ENCODE measurements at regions not wholly inside any gene's neighbourhood (a gene's known extent, or its start where the extent isn't known, plus 50 kb on each side); places are given as distances from the start of the nearest gene placed in this dataset.

GRCh38 chr10:121683366-121683765 is 85.1 kb upstream of the FGFR2 start:
- Histone ChIP-seq H3K79me2 (ENCODE audit: low read length) (no peaks in the 10 kb centered on the region), H3K27ac (ENCODE audit: low read length) (no peak overlapping the region), H3K4me3 (ENCODE audit: low read length) (no peak overlapping the region), H3K9ac (ENCODE audit: low read length) (no peak overlapping the region), H3K9me2 (replicated peaks; ENCODE audit: insufficient read depth, low read length) (no peaks in the 10 kb centered on the region), H4K20me1 (ENCODE audit: insufficient read depth, low read length) (no peaks in the 10 kb centered on the region), H3K36me3 (replicated peaks; ENCODE audit: insufficient read depth, low read length) (no peaks in the 10 kb centered on the region), H3K4me2 (ENCODE audit: low read depth, low read length) (no peak overlapping the region), H2AFZ (ENCODE audit: low read length) (no peak overlapping the region), H3F3A (ENCODE audit: insufficient read depth, low read length) (no peaks in the 10 kb centered on the region), H3K9me3 (replicated peaks; ENCODE audit: insufficient read depth, low read length) (no peaks in the 10 kb centered on the region), H3K27me3 (replicated peaks; ENCODE audit: insufficient read depth, low read length) (no peaks in the 10 kb centered on the region), H3K4me1 (ENCODE audit: low read length) (no peaks in the 10 kb centered on the region)
- DNase-seq: no peak
- no peak for TF ChIP-seq EZH2phosphoT487 (IDR thresholded peaks at IDR 0.05; ENCODE audit: low read length)
- TF ChIP-seq EZH2 (optimal IDR thresholded peaks at IDR 0.05; ENCODE audit: low read depth, low read length): no peak
- TF ChIP-seq CTCF (IDR thresholded peaks at IDR 0.05; ENCODE audit: low read length): no peak

- H3F3A ChIP-seq (ENCODE audit: insufficient read depth, low read length): no peaks in the 10 kb centered on the region
- no peak overlapping the region for H3K9ac ChIP-seq (ENCODE audit: low read length)
- H4K20me1 ChIP-seq (ENCODE audit: insufficient read depth, low read length): no peaks in the 10 kb centered on the region
- no peaks in the 10 kb centered on the region for H3K9me3 ChIP-seq (replicated peaks; ENCODE audit: insufficient read depth, low read length)
- no peaks in the 10 kb centered on the region for H3K79me2 ChIP-seq (ENCODE audit: low read length)
- H3K27ac ChIP-seq (ENCODE audit: low read length): no peak overlapping the region
- H3K4me2 ChIP-seq (ENCODE audit: low read depth, low read length): no peak overlapping the region
- no peak overlapping the region for H3K4me3 ChIP-seq (ENCODE audit: low read length)
- DNase-seq: no peak
- H3K36me3 ChIP-seq (replicated peaks; ENCODE audit: insufficient read depth, low read length): no peaks in the 10 kb centered on the region
- H3K9me2 ChIP-seq (replicated peaks; ENCODE audit: insufficient read depth, low read length): no peaks in the 10 kb centered on the region
- no peak overlapping the region for H2AFZ ChIP-seq (ENCODE audit: low read length)
- no peaks in the 10 kb centered on the region for H3K4me1 ChIP-seq (ENCODE audit: low read length)
- no peaks in the 10 kb centered on the region for H3K27me3 ChIP-seq (replicated peaks; ENCODE audit: insufficient read depth, low read length)
- TF ChIP-seq EZH2phosphoT487 (IDR thresholded peaks at IDR 0.05; ENCODE audit: low read length) (no peak), CTCF (IDR thresholded peaks at IDR 0.05; ENCODE audit: low read length) (no peak), EZH2 (optimal IDR thresholded peaks at IDR 0.05; ENCODE audit: low read depth, low read length) (no peak)
Observed at GRCh38 chr10:121681997-121682687, 83.9 kb upstream of the FGFR2 start.

- no peak overlapping the region for H2AFZ ChIP-seq (ENCODE audit: low read length)
- H3K27me3 ChIP-seq (replicated peaks; ENCODE audit: insufficient read depth, low read length): no peaks in the 10 kb centered on the region
- no peak overlapping the region for H3K9ac ChIP-seq (ENCODE audit: low read length)
- H3K36me3 ChIP-seq (replicated peaks; ENCODE audit: insufficient read depth, low read length): no peaks in the 10 kb centered on the region
- no peak for DNase-seq
- no peaks in the 10 kb centered on the region for H3F3A ChIP-seq (ENCODE audit: insufficient read depth, low read length)
- H3K79me2 ChIP-seq (ENCODE audit: low read length): no peaks in the 10 kb centered on the region
- no peaks in the 10 kb centered on the region for H3K9me3 ChIP-seq (replicated peaks; ENCODE audit: insufficient read depth, low read length)
- no peak overlapping the region for H3K4me2 ChIP-seq (ENCODE audit: low read depth, low read length)
- H3K27ac ChIP-seq (ENCODE audit: low read length): no peak overlapping the region
- no peaks in the 10 kb centered on the region for H3K9me2 ChIP-seq (replicated peaks; ENCODE audit: insufficient read depth, low read length)
- no peak overlapping the region for H3K4me3 ChIP-seq (ENCODE audit: low read length)
- H3K4me1 ChIP-seq (ENCODE audit: low read length): no peaks in the 10 kb centered on the region
- no peak for TF ChIP-seq EZH2phosphoT487 (IDR thresholded peaks at IDR 0.05; ENCODE audit: low read length)
- TF ChIP-seq CTCF (IDR thresholded peaks at IDR 0.05; ENCODE audit: low read length): no peak
- no peak for TF ChIP-seq EZH2 (optimal IDR thresholded peaks at IDR 0.05; ENCODE audit: low read depth, low read length)
- H4K20me1 ChIP-seq (ENCODE audit: insufficient read depth, low read length): no peaks in the 10 kb centered on the region
Observed at GRCh38 chr10:121680879-121681655, 82.8 kb upstream of the FGFR2 start.
